ENCODE measurements at regions not wholly inside any gene's neighbourhood (a gene's known extent, or its start where the extent isn't known, plus 50 kb on each side); places are given as distances from the start of the nearest gene placed in this dataset.
"Not testable (repeated sequence)": the region's sequence is repeated elsewhere in the genome, so short reads cannot be mapped to it uniquely, and the experiment has no call there.

GRCh38 chr18:14393563-14394103 is 149.8 kb downstream of the POTEC start:
- H3K27ac ChIP-seq (ENCODE audit: low read depth, low read length) = not testable (repeated sequence)

GRCh38 chr18:14392604-14393003 is 150.8 kb downstream of the POTEC start:
- H3K27me3 ChIP-seq (ENCODE audit: control insufficient read depth, insufficient read depth, low read length); H3K4me1 ChIP-seq (ENCODE audit: control insufficient read depth, insufficient read depth, low read length); H3K4me3 ChIP-seq (ENCODE audit: low read length); H3K36me3 ChIP-seq (ENCODE audit: control insufficient read depth, insufficient read depth, low read length); H3K9ac ChIP-seq (ENCODE audit: low read length); H3K27ac ChIP-seq (ENCODE audit: low read depth, low read length): not testable (repeated sequence)

More at GRCh38 chr18:14393563-14394103, 149.8 kb downstream of the POTEC start:
- H3K27me3 ChIP-seq (ENCODE audit: control insufficient read depth, insufficient read depth, low read length); H3K36me3 ChIP-seq (ENCODE audit: control insufficient read depth, insufficient read depth, low read length); H3K9ac ChIP-seq (ENCODE audit: low read length); H3K4me1 ChIP-seq (ENCODE audit: control insufficient read depth, insufficient read depth, low read length); H3K4me3 ChIP-seq (ENCODE audit: low read length): not testable (repeated sequence)

GRCh38 chr18:14384961-14385360 is 158.4 kb downstream of the POTEC start:
- not testable (repeated sequence) for H3K27me3 ChIP-seq (ENCODE audit: control insufficient read depth, insufficient read depth, low read length); H3K4me3 ChIP-seq (ENCODE audit: low read length); H3K4me1 ChIP-seq (ENCODE audit: control insufficient read depth, insufficient read depth, low read length); H3K9ac ChIP-seq (ENCODE audit: low read length); H3K36me3 ChIP-seq (ENCODE audit: control insufficient read depth, insufficient read depth, low read length); H3K27ac ChIP-seq (ENCODE audit: low read depth, low read length)

DNA sequence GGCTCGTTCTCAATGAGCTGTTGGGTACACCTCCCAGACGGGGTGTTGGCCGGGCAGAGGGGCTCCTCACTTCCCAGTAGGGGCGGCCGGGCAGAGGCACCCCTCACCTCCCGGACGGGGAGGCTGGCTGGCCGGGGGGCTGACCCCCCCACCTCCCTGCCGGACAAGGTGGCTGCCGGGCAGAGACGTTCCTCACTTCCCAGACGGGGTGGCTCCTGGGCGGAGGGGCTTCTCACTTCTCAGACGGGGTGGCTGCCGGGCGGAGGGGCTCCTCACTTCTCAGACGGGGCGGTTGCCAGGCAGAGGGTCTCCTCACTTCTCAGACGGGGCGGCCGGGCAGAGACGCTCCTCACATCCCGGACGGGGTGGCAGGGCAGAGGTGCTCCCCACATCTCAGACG is 160.7 kb downstream of the POTEC start:
- not testable (repeated sequence) for H3K27me3 ChIP-seq (ENCODE audit: control insufficient read depth, insufficient read depth, low read length); H3K27ac ChIP-seq (ENCODE audit: low read depth, low read length); H3K4me1 ChIP-seq (ENCODE audit: control insufficient read depth, insufficient read depth, low read length); H3K9ac ChIP-seq (ENCODE audit: low read length); H3K36me3 ChIP-seq (ENCODE audit: control insufficient read depth, insufficient read depth, low read length); H3K4me3 ChIP-seq (ENCODE audit: low read length)

DNA sequence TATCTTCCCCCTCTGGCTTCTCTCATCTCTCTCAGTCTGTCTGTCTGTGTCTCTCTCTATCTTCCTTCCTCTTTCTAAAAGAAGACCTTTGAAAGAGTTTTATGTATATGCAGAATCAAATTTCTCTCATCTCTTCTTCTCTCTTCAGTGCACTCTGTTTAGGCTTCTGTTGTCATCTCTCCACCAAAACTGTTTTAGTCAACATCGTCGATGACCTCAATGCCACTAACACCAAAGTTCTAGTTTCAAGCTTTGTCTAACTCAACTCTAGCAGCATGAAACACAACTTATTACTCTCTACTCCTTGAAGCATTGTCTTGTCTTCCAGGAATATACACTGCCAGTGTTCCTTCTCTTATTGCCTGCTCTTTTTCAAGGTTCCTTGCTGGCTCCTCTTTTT is 163.9 kb downstream of the POTEC start:
- H3K27me3 ChIP-seq (ENCODE audit: control insufficient read depth, insufficient read depth, low read length); H3K4me1 ChIP-seq (ENCODE audit: control insufficient read depth, insufficient read depth, low read length); H3K9ac ChIP-seq (ENCODE audit: low read length); H3K4me3 ChIP-seq (ENCODE audit: low read length); H3K27ac ChIP-seq (ENCODE audit: low read depth, low read length); H3K36me3 ChIP-seq (ENCODE audit: control insufficient read depth, insufficient read depth, low read length): not testable (repeated sequence)

- not testable (repeated sequence) for H3K36me3 ChIP-seq (ENCODE audit: control insufficient read depth, insufficient read depth, low read length); H3K27me3 ChIP-seq (ENCODE audit: control insufficient read depth, insufficient read depth, low read length); H3K27ac ChIP-seq (ENCODE audit: low read depth, low read length); H3K4me1 ChIP-seq (ENCODE audit: control insufficient read depth, insufficient read depth, low read length); H3K4me3 ChIP-seq (ENCODE audit: low read length); H3K9ac ChIP-seq (ENCODE audit: low read length)
Measured at GRCh38 chr18:14378376-14378775, 165.0 kb downstream of the POTEC start.

DNA sequence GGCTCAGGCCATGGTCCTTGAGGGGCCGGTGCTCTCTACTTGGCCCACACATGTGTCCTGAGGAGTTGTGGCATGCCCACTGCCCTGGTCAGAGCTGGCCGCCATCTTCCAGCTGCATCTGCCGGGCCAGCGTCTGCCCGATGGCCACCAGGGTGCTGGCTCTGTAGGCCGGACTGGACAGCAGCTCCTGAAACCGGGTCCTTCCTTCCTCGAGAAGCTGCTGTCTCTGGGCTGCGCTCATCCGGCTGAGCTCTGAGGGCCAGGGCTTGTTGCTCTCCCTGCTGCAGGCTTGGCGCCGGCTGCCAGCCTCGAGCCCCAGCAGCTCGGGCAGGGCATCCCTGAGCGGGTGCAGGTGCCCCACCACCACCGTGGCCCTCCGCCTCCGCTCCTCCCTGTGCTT is 182.1 kb downstream of the POTEC start:
- not testable (repeated sequence) for H3K27ac ChIP-seq (ENCODE audit: low read depth, low read length); H3K4me3 ChIP-seq (ENCODE audit: low read length); H3K27me3 ChIP-seq (ENCODE audit: control insufficient read depth, insufficient read depth, low read length); H3K36me3 ChIP-seq (ENCODE audit: control insufficient read depth, insufficient read depth, low read length); H3K4me1 ChIP-seq (ENCODE audit: control insufficient read depth, insufficient read depth, low read length); H3K9ac ChIP-seq (ENCODE audit: low read length)

GRCh38 chr18:14357553-14358297 is 185.7 kb downstream of the POTEC start:
- H3K27me3 ChIP-seq (ENCODE audit: control insufficient read depth, insufficient read depth, low read length); H3K4me3 ChIP-seq (ENCODE audit: low read length); H3K36me3 ChIP-seq (ENCODE audit: control insufficient read depth, insufficient read depth, low read length); H3K9ac ChIP-seq (ENCODE audit: low read length); H3K27ac ChIP-seq (ENCODE audit: low read depth, low read length); H3K4me1 ChIP-seq (ENCODE audit: control insufficient read depth, insufficient read depth, low read length): not testable (repeated sequence)

- H3K4me3 ChIP-seq (ENCODE audit: low read length); H3K9ac ChIP-seq (ENCODE audit: low read length); H3K27me3 ChIP-seq (ENCODE audit: control insufficient read depth, insufficient read depth, low read length); H3K36me3 ChIP-seq (ENCODE audit: control insufficient read depth, insufficient read depth, low read length); H3K27ac ChIP-seq (ENCODE audit: low read depth, low read length); H3K4me1 ChIP-seq (ENCODE audit: control insufficient read depth, insufficient read depth, low read length): not testable (repeated sequence)
Measured at GRCh38 chr18:14342170-14342569, 201.2 kb downstream of the POTEC start.

- H3K27me3 ChIP-seq (ENCODE audit: control insufficient read depth, insufficient read depth, low read length); H3K36me3 ChIP-seq (ENCODE audit: control insufficient read depth, insufficient read depth, low read length); H3K27ac ChIP-seq (ENCODE audit: low read depth, low read length); H3K9ac ChIP-seq (ENCODE audit: low read length); H3K4me1 ChIP-seq (ENCODE audit: control insufficient read depth, insufficient read depth, low read length); H3K4me3 ChIP-seq (ENCODE audit: low read length): not testable (repeated sequence)
Measured at GRCh38 chr18:14336017-14336416, 203.8 kb upstream of the ZNF519 start.

- H3K27me3 ChIP-seq (ENCODE audit: control insufficient read depth, insufficient read depth, low read length); H3K4me3 ChIP-seq (ENCODE audit: low read length); H3K27ac ChIP-seq (ENCODE audit: low read depth, low read length); H3K4me1 ChIP-seq (ENCODE audit: control insufficient read depth, insufficient read depth, low read length); H3K9ac ChIP-seq (ENCODE audit: low read length); H3K36me3 ChIP-seq (ENCODE audit: control insufficient read depth, insufficient read depth, low read length): not testable (repeated sequence)
Measured at GRCh38 chr18:14321217-14321616, 189.0 kb upstream of the ZNF519 start.

DNA sequence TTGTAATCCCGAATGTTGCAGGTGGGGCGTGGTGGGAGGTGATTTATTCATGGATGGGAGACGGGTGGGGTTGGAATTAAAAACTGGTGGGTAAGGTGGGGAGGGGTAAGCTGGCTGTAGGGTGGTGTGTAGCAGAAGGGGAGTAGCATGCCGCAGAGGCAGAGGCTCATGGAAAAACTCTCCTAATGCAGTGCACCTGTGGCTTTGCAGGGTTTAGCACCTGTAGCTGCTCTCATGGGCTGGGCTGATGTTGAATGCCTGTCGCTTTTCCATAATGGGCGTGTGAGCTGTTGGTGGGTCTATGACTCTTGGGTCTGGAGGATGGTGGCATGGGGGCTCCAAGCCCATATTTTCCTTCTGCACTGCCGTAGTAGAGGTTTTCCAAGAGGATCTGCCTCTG is 169.0 kb upstream of the ZNF519 start:
- not testable (repeated sequence) for H3K4me1 ChIP-seq (ENCODE audit: control insufficient read depth, insufficient read depth, low read length); H3K9ac ChIP-seq (ENCODE audit: low read length); H3K27ac ChIP-seq (ENCODE audit: low read depth, low read length); H3K36me3 ChIP-seq (ENCODE audit: control insufficient read depth, insufficient read depth, low read length); H3K4me3 ChIP-seq (ENCODE audit: low read length); H3K27me3 ChIP-seq (ENCODE audit: control insufficient read depth, insufficient read depth, low read length)

DNA sequence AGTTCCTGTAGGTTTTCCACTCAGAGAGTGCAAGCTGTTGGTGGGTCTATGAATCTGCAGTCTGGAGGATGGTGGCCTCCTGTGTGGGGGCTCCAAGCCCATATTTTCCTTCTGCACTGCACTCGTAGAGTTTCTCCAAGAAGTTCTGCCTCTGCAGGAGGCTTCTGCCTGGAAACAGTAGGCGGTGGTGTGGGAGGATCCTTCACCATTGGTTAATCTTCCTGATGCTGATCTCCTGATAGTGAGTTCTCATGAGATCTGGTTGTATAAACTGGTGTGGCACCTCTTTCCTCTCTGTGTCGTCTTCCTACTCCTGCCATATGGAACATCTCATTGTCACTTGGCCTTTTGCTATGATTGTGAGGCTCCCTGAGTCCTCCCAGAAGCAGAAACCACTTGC is 162.8 kb upstream of the ZNF519 start:
- not testable (repeated sequence) for H3K27ac ChIP-seq (ENCODE audit: low read depth, low read length); H3K27me3 ChIP-seq (ENCODE audit: control insufficient read depth, insufficient read depth, low read length); H3K4me3 ChIP-seq (ENCODE audit: low read length); H3K36me3 ChIP-seq (ENCODE audit: control insufficient read depth, insufficient read depth, low read length); H3K9ac ChIP-seq (ENCODE audit: low read length); H3K4me1 ChIP-seq (ENCODE audit: control insufficient read depth, insufficient read depth, low read length)

Measured in rectal smooth muscle tissue (tissue), 1 donor.